BE2C (cell line): ENCODE measurements at regions not wholly inside any gene's neighbourhood (a gene's known extent, or its start where the extent isn't known, plus 50 kb on each side); places are given as distances from the start of the nearest gene placed in this dataset.

Experiments used
- DNase-seq: peaks from one replicate; pipeline ENCODE4 v3.0.0-alpha.2; 2020
- H3K27me3 ChIP-seq: fragments of 250-450 bp; sonication (Bioruptor Pico); 2 replicates; pipeline ENCODE4 v1.5.1; 2020; ENCODE audit warnings: mild to moderate bottlenecking
- H3K36me3 ChIP-seq: fragments of 250-450 bp; sonication (Bioruptor Pico); 2 replicates; pipeline ENCODE4 v1.5.1; 2020; ENCODE audit warnings: mild to moderate bottlenecking
- H3K4me1 ChIP-seq: fragments of 250-450 bp; sonication (Bioruptor Pico); 2 replicates; pipeline ENCODE4 v1.5.1; 2020
- H3K4me3 ChIP-seq: 2 replicates; pipeline ENCODE4 v1.5.1; 2011; ENCODE audit warnings: low read depth, low read length
- H3K9me3 ChIP-seq: fragments of 250-450 bp; sonication (Bioruptor Pico); 2 replicates; pipeline ENCODE4 v1.5.1; 2020
- CTCF ChIP-seq: IDR thresholded peaks from 2 replicates; pipeline ENCODE4 v1.5.1; 2012; ENCODE audit warnings: mild to moderate bottlenecking, low read depth, low read length

GRCh38 chr1:208747979-208748378 lies 503.8 kb upstream of the PLXNA2 start:
- Histone ChIP-seq H3K27me3 (no peaks in the 10 kb centered on the region), H3K4me1 (peaks cover 15% of the 10 kb centered on the region), H3K9me3 (no peaks in the 10 kb centered on the region), H3K4me3 (peak overlapping the region; percentile 32), H3K36me3 (no peaks in the 10 kb centered on the region)
- TF ChIP-seq CTCF, result no peak
- peak; percentile 35 for DNase-seq

- H3K9me3 ChIP-seq, result no peaks in the 10 kb centered on the region
- H3K36me3 ChIP-seq, result no peaks in the 10 kb centered on the region
- H3K4me3 ChIP-seq, result peak overlapping the region; percentile 32
- H3K27me3 ChIP-seq, result no peaks in the 10 kb centered on the region
- peaks cover 15% of the 10 kb centered on the region for H3K4me1 ChIP-seq
- no peak for TF ChIP-seq CTCF
- no peak for DNase-seq
Measured at GRCh38 chr1:208748387-208749165, 504.4 kb upstream of the PLXNA2 start.

- no peak for DNase-seq
- Histone ChIP-seq H3K36me3 (no peaks in the 10 kb centered on the region), H3K27me3 (no peaks in the 10 kb centered on the region), H3K9me3 (no peaks in the 10 kb centered on the region), H3K4me3 (no peak overlapping the region), H3K4me1 (peaks cover 5% of the 10 kb centered on the region)
- TF ChIP-seq CTCF, result no peak
Measured at GRCh38 chr1:208756339-208756981, 512.3 kb upstream of the PLXNA2 start.

- Histone ChIP-seq H3K4me3 (no peak overlapping the region), H3K36me3 (no peaks in the 10 kb centered on the region), H3K4me1 (peaks cover 5% of the 10 kb centered on the region), H3K9me3 (no peaks in the 10 kb centered on the region), H3K27me3 (no peaks in the 10 kb centered on the region)
- no peak for DNase-seq
- no peak for TF ChIP-seq CTCF
Measured at GRCh38 chr1:208757846-208758245, 513.7 kb upstream of the PLXNA2 start.

GRCh38 chr1:208759255-208759654 lies 515.1 kb upstream of the PLXNA2 start:
- no peak for DNase-seq
- no peak for TF ChIP-seq CTCF
- no peak overlapping the region for H3K4me3 ChIP-seq
- H3K4me1 ChIP-seq, result peaks cover 5% of the 10 kb centered on the region
- no peaks in the 10 kb centered on the region for H3K9me3 ChIP-seq
- H3K36me3 ChIP-seq, result no peaks in the 10 kb centered on the region
- no peaks in the 10 kb centered on the region for H3K27me3 ChIP-seq

- H3K9me3 ChIP-seq, result no peaks in the 10 kb centered on the region
- no peaks in the 10 kb centered on the region for H3K36me3 ChIP-seq
- no peak for TF ChIP-seq CTCF
- H3K4me1 ChIP-seq, result no peaks in the 10 kb centered on the region; the same call in 1 of the 2 replicates
- DNase-seq, result no peak
- no peaks in the 10 kb centered on the region for H3K27me3 ChIP-seq
- no peak overlapping the region for H3K4me3 ChIP-seq
Measured at GRCh38 chr1:208763971-208764370, 519.8 kb upstream of the PLXNA2 start.
